22Rv1 (cell line): ENCODE measurements at regions not wholly inside any gene's neighbourhood (a gene's known extent, or its start where the extent isn't known, plus 50 kb on each side); places are given as distances from the start of the nearest gene placed in this dataset.

Experiments used
- CTCF ChIP-seq: fragments of 450-650 bp; IDR thresholded peaks from 2 replicates; pipeline ENCODE4 v1.5.1; 2017; ENCODE audit warnings: mild to moderate bottlenecking
- ZFX ChIP-seq: fragments of 450-650 bp; IDR thresholded peaks from 2 replicates; pipeline ENCODE4 v1.6.1; 2017; ENCODE audit warnings: antibody characterized with exemption, borderline replicate concordance

- no peak for TF ChIP-seq CTCF
- no peak for TF ChIP-seq ZFX
These were observed 248.1 kb upstream of the FMN2 start for GRCh38 chr1:239843541-239843940.
